Amygdala (tissue), 56 donors: ENCODE measurements at regions not wholly inside any gene's neighbourhood (a gene's known extent, or its start where the extent isn't known, plus 50 kb on each side); places are given as distances from the start of the nearest gene placed in this dataset.
A peak's percentile ranks its signal among the peaks of the same experiment; 100 is the strongest.
"Not testable (repeated sequence)": the region's sequence is repeated elsewhere in the genome, so short reads cannot be mapped to it uniquely, and the experiment has no call there.

Experiments used
- DNase-seq, 56 donors: peaks; one replicate each; lab custom pipeline; 2025; lab: John Stamatoyannopoulos, UW

- DNase-seq: no peak
These were observed 159.7 kb upstream of the PRICKLE1 start for GRCh38 chr12:42749239-42749638.

- DNase-seq: no peak
These were observed 155.1 kb upstream of the PRICKLE1 start for GRCh38 chr12:42744539-42745182.

GRCh38 chr12:42742716-42743115 is 153.2 kb upstream of the PRICKLE1 start:
- no peak for DNase-seq

GRCh38 chr12:42741771-42742510 is 152.4 kb upstream of the PRICKLE1 start:
- DNase-seq: no peak

GRCh38 chr12:42741091-42741490 is 151.5 kb upstream of the PRICKLE1 start:
- DNase-seq: no peak

GRCh38 chr12:42737398-42737797 is 147.9 kb upstream of the PRICKLE1 start:
- DNase-seq: no peak

- DNase-seq: peak in 7 of 56 donors; percentile 1 to 15 (median 4)
These were observed 146.4 kb upstream of the PRICKLE1 start for GRCh38 chr12:42735861-42736361.

GRCh38 chr12:42733911-42734310 is 144.4 kb upstream of the PRICKLE1 start:
- no peak for DNase-seq

- no peak for DNase-seq
These were observed 143.4 kb upstream of the PRICKLE1 start for GRCh38 chr12:42732908-42733411.

GRCh38 chr12:42730291-42730690 is 140.7 kb upstream of the PRICKLE1 start:
- DNase-seq: no peak

GRCh38 chr12:42729535-42729900 is 140.0 kb upstream of the PRICKLE1 start:
- DNase-seq: peak in 7 of 56 donors; percentile 1 to 32 (median 9)

GRCh38 chr12:42728770-42729534 is 139.4 kb upstream of the PRICKLE1 start:
- DNase-seq: no peak

GRCh38 chr12:42728287-42728686 is 138.7 kb upstream of the PRICKLE1 start:
- DNase-seq: no peak

- DNase-seq: no peak
These were observed 136.3 kb upstream of the PRICKLE1 start for GRCh38 chr12:42725809-42726208.

GRCh38 chr12:42716491-42716891 is 126.9 kb upstream of the PRICKLE1 start:
- DNase-seq: no peak

GRCh38 chr12:42713566-42713965 is 124.0 kb upstream of the PRICKLE1 start:
- DNase-seq: not testable (repeated sequence)

- DNase-seq: not testable (repeated sequence)
These were observed 118.8 kb upstream of the PRICKLE1 start for GRCh38 chr12:42708374-42708773.

GRCh38 chr12:42707312-42708226 is 118.0 kb upstream of the PRICKLE1 start:
- DNase-seq: peak in 1 of 56 donors; percentile 13

GRCh38 chr12:42706321-42706720 is 116.8 kb upstream of the PRICKLE1 start:
- no peak for DNase-seq

GRCh38 chr12:42705863-42706262 is 116.3 kb upstream of the PRICKLE1 start:
- peak in 7 of 56 donors; percentile 4 to 11 (median 7) for DNase-seq
